ENCODE measurements at regions not wholly inside any gene's neighbourhood (a gene's known extent, or its start where the extent isn't known, plus 50 kb on each side); places are given as distances from the start of the nearest gene placed in this dataset.

DNA sequence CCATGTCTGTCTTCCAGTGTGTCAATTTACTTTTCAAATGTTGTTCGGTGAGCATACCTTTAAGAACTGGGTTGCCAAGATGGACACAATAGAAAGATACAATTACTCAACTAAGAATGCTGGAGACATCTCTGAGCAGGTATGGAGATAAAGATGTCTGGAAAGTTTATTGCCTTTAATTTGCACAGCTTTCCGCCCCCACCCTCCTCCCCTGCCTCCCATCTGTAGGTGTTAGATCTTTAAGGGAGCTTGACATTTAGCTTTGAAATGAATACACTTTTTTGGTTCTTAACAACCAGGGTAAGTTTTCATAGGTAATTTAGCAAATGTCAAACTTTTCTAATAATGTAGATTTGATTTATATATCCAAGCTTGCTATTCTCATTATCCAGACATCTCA, 104.4 kb downstream of the BTBD3 start:
- TF ChIP-seq, protein P1, sequence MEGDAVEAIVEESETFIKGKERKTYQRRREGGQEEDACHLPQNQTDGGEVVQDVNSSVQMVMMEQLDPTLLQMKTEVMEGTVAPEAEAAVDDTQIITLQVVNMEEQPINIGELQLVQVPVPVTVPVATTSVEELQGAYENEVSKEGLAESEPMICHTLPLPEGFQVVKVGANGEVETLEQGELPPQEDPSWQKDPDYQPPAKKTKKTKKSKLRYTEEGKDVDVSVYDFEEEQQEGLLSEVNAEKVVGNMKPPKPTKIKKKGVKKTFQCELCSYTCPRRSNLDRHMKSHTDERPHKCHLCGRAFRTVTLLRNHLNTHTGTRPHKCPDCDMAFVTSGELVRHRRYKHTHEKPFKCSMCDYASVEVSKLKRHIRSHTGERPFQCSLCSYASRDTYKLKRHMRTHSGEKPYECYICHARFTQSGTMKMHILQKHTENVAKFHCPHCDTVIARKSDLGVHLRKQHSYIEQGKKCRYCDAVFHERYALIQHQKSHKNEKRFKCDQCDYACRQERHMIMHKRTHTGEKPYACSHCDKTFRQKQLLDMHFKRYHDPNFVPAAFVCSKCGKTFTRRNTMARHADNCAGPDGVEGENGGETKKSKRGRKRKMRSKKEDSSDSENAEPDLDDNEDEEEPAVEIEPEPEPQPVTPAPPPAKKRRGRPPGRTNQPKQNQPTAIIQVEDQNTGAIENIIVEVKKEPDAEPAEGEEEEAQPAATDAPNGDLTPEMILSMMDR (IDR thresholded peaks at IDR 0.05), result no peak
- no peak for TF ChIP-seq POLR2A (IDR thresholded peaks at IDR 0.05)
